Upper lobe of right lung (tissue), 1 donor: ENCODE measurements at regions not wholly inside any gene's neighbourhood (a gene's known extent, or its start where the extent isn't known, plus 50 kb on each side); places are given as distances from the start of the nearest gene placed in this dataset.

ENCODE experiments used
- ATAC-seq: fragments of 200-7000 bp; cut with Tn5 transposase; one replicate; pipeline ENCODE4 v1.9.1; 2020; ENCODE audit warnings: mild to moderate bottlenecking, moderate library complexity
- DNase-seq: peaks from one replicate; pipeline ENCODE4 v3.0.0-alpha.2; 2020
- H3K27ac ChIP-seq: fragments of 200-600 bp; one replicate; pipeline ENCODE4 v1.8.0; 2022
- H3K27me3 ChIP-seq: fragments of 200-600 bp; one replicate; pipeline ENCODE4 v1.8.0; 2022; ENCODE audit warnings: mild to moderate bottlenecking
- H3K36me3 ChIP-seq: fragments of 200-600 bp; one replicate; pipeline ENCODE4 v1.8.0; 2022
- H3K4me1 ChIP-seq: fragments of 200-600 bp; one replicate; pipeline ENCODE4 v1.8.0; 2022
- H3K4me3 ChIP-seq: fragments of 200-600 bp; one replicate; pipeline ENCODE4 v1.8.0; 2022; ENCODE audit warnings: mild to moderate bottlenecking
- H3K9me3 ChIP-seq: fragments of 200-600 bp; one replicate; pipeline ENCODE4 v1.8.0; 2022
- CTCF ChIP-seq: fragments of 200-600 bp; IDR thresholded peaks from one replicate; pipeline ENCODE4 v1.8.0; 2022; ENCODE audit warnings: antibody characterized with exemption
- intact Hi-C: fragments of 100-400 bp; cut with DNase I; formaldehyde crosslinking; loops from one replicate; pipeline ENCODE4 v1.11.0; 2022
- donor health status: DM: no; HTN: yes; CAD: no; lungs with severe emphysema.

- no peaks in the 10 kb centered on the region for H3K4me1 ChIP-seq
- no peak for ATAC-seq
These were observed 915.7 kb upstream of the PCDH20 start for GRCh38 chr13:62331384-62331783.

GRCh38 chr13:62327367-62327766 is 911.7 kb upstream of the PCDH20 start:
- no peaks in the 10 kb centered on the region for H3K27me3 ChIP-seq
- TF ChIP-seq CTCF: no peak
- H3K9me3 ChIP-seq: no peaks in the 10 kb centered on the region
- H3K36me3 ChIP-seq: no peaks in the 10 kb centered on the region
- no peak overlapping the region for H3K27ac ChIP-seq
- DNase-seq (no peak), ATAC-seq (no peak)
- no peaks in the 10 kb centered on the region for H3K4me1 ChIP-seq
- no peak overlapping the region for H3K4me3 ChIP-seq
- intact Hi-C loops: no loop called here

More at GRCh38 chr13:62331384-62331783, 915.7 kb upstream of the PCDH20 start:
- no peak for TF ChIP-seq CTCF
- no peak for DNase-seq
- Histone ChIP-seq H3K27ac (no peak overlapping the region), H3K36me3 (no peaks in the 10 kb centered on the region), H3K4me3 (no peak overlapping the region), H3K9me3 (no peaks in the 10 kb centered on the region), H3K27me3 (no peaks in the 10 kb centered on the region)
- intact Hi-C loops: no loop called here

GRCh38 chr13:62324842-62325241 is 909.2 kb upstream of the PCDH20 start:
- H3K4me1 ChIP-seq: no peaks in the 10 kb centered on the region
- intact Hi-C loops: no loop called here
- H3K36me3 ChIP-seq: no peaks in the 10 kb centered on the region
- no peak overlapping the region for H3K27ac ChIP-seq
- H3K4me3 ChIP-seq: no peak overlapping the region
- no peaks in the 10 kb centered on the region for H3K9me3 ChIP-seq
- TF ChIP-seq CTCF: no peak
- no peak for ATAC-seq
- no peak for DNase-seq
- no peaks in the 10 kb centered on the region for H3K27me3 ChIP-seq

- Histone ChIP-seq H3K36me3 (no peaks in the 10 kb centered on the region), H3K9me3 (no peaks in the 10 kb centered on the region), H3K27ac (no peak overlapping the region), H3K4me1 (no peaks in the 10 kb centered on the region), H3K27me3 (no peaks in the 10 kb centered on the region), H3K4me3 (no peak overlapping the region)
- TF ChIP-seq CTCF: no peak
- intact Hi-C loops: no loop called here
- no peak for ATAC-seq
- no peak for DNase-seq
These were observed 906.2 kb upstream of the PCDH20 start for GRCh38 chr13:62321895-62322294.

GRCh38 chr13:62321139-62321538 is 905.5 kb upstream of the PCDH20 start:
- no peaks in the 10 kb centered on the region for H3K4me1 ChIP-seq
- intact Hi-C loops: no loop called here
- DNase-seq: no peak
- no peaks in the 10 kb centered on the region for H3K9me3 ChIP-seq
- no peaks in the 10 kb centered on the region for H3K27me3 ChIP-seq
- H3K36me3 ChIP-seq: no peaks in the 10 kb centered on the region
- H3K4me3 ChIP-seq: no peak overlapping the region
- H3K27ac ChIP-seq: no peak overlapping the region
- ATAC-seq: no peak
- no peak for TF ChIP-seq CTCF
